Fibroblast of peridontal ligament (primary cell): ENCODE measurements at regions not wholly inside any gene's neighbourhood (a gene's known extent, or its start where the extent isn't known, plus 50 kb on each side); places are given as distances from the start of the nearest gene placed in this dataset.
"Not testable (repeated sequence)": the region's sequence is repeated elsewhere in the genome, so short reads cannot be mapped to it uniquely, and the experiment has no call there.

Experiments used
- DNase-seq: peaks from one replicate; pipeline ENCODE4 v3.0.0-alpha.2; 2010; ENCODE audit errors: extremely low read depth

DNA sequence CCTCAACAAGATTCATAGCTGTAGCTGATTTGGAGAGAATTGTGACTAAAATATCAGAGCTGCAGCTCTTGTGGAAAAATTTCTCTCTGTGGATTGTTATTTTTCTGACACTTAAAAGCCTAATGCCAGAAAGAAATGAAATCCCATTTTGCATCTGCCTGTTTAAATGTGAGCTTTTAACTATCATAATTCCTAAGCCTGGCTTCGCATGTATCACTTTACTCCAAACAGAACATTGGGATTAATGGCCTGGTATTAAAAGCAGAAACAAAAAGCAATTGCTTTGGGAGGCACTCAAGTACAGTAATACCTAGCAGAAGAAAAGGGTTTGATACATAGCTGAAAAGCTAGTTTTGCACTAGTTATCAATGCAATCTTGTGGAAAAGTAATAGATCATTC is 164.2 kb upstream of the FSHR start:
- no peak for DNase-seq

DNA sequence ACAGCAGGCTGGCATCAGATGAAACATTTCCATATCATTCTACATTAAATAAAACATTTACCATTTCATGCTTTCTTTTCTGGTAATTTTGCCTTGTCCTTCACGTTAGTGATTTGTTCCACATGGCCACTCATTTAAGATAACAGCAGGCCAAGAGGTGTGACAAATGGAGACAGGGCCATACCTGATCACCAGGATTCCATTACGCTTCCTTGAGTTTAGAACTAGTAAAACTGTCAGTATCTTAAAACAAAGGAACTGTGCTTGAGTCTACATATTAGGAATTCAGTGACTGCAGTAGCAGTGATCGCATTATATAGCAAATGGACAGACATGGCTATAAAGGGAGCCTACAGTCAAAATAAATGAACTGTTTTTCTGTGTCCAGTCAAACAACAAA is 155.1 kb upstream of the FSHR start:
- DNase-seq: no peak

DNA sequence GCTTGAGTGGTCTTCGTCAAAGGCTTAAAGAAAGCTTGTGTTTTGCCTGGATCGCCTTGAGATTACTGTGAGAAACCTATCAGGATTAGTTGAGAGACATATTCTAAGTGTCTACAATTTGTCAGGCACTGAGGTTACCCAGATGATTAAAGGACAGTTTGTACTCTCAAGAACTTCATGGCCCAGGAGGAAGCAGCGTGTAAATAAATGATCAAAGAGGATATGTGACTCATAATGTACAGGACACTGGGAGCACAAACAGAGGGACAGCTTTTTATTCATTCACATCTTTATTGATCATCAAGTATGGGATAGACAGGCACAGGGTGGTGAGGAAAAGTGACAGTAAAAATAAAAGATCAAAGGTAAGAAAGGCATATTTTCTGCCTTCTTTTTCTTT is 152.6 kb upstream of the FSHR start:
- DNase-seq: no peak

GRCh38 chr2:49298693-49299092 is 144.4 kb upstream of the FSHR start:
- not testable (repeated sequence) for DNase-seq

DNA sequence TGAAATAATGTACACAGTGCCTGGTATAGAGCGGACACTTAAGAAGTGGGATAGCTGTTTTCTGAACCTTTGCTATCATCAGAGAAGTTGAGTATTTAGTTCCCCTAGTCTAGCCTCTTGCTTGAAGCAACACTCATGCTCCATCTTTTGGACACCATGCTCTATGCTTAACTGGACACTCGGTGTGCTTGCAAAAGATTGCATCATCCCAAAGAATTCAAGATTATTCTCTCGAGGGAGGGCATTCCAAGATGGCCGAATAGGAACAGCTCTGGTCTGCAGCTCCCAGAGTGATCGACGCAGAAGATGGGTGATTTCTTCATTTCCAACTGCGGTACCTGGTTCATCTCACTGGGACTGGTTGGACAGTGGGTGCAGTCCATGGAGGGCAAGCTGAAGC is 143.9 kb upstream of the FSHR start:
- no peak for DNase-seq

GRCh38 chr2:49296107-49296867 is 142.0 kb upstream of the FSHR start:
- no peak for DNase-seq

DNA sequence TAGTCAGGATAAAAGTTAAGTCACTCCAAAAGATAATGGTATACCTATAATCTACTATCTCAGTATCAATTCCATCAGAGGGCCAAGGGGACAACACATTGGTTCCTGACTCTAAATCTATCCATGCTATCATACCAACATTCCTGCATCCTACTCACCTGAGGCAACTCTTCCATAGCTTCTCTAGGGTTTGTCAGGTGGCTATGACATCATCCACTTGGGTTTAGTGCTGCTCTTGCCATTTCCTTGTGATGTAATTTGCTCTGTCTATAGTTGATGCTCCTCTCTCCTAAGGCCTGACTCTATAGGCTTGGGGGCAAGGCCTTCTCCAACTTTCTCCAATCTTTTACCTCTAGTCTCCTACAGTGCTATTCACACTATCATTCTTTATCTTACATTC is 139.9 kb upstream of the FSHR start:
- DNase-seq: no peak

- no peak for DNase-seq
Observed at GRCh38 chr2:49291619-49292018, 137.3 kb upstream of the FSHR start.

- no peak for DNase-seq
Observed at GRCh38 chr2:49289711-49290110, 135.4 kb upstream of the FSHR start.

DNA sequence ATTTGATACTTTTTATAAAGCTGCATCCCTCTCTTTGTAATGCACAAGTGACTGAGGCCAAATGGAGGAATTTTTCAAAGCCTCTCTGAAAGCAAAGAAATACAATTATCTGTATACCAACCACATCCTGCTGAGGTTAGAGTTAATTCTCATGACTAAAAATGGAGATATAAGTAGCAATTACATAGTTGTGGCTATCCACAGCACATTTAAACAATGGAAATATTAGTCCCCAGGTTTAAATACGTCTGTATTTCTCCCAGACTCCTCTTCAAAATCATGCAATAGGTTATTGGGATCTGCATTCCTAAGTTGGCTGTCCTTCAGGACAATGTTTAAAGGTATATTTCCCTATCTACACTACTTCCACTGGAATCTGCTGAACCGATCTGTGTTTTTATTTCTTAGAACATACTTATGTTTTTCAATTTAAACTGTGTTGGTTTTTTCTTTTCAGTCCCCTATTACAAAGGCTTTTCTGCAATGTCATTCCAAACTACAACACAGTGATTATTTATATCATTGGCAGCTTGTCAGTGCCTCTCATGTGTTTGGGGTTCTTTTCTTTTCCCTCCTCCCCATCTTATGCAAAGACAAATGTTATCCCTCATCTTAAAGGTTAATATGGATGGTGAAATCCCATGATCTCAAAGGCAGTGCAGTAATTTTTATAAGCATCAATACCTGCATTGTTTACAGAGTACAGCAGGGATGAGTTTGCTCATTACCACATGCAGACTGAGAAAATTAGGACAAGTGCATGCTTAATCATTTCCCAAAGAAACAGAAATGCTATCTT is 134.8 kb upstream of the FSHR start:
- DNase-seq: no peak

DNA sequence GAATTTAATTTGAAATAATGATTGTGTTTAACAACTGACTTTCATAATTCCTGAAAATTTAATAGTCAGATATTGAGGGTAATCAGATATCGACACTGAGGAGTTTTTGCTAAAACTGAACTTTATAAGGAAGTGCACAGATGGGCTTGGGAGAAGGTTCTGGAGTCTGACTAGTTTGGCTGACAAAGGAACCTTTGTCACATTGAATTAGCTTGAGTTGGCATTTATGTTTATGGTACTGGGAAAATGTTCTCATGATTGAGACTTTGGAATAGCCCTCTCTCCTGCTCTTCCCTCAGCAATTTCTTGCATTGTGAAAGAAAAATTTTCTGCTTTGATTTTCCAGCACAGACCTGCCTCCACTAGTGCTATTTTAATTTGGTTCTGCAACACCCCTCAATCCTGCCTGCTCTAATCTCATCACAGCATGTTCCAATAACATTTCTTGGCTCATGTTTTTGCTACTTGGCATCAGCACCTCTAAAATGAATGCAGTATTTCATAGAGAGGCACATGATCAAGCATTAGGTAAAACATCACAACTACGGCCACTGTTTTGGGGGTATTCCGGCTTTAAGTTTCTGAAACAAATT is 133.9 kb upstream of the FSHR start:
- no peak for DNase-seq

DNA sequence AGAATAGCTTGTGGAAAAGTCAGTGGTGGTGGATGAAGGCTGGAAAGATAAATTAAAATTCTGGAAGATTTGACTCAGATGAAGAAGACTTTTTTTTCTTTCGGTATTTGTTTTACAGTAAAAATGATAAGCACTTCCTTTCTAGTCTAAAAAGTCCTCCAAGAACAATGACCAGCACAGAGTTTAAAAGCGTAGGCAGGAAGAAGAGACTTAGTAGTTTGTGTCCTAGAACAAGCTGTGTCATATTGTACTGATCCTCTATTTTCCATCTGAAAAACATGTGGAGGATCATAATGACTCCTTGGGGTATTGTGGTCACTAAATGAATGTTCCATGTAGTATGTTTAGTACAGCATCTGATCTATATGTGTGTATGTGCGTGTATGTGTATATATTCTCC is 132.4 kb upstream of the FSHR start:
- DNase-seq: no peak

GRCh38 chr2:49286045-49286444 is 131.7 kb upstream of the FSHR start:
- DNase-seq: no peak

DNA sequence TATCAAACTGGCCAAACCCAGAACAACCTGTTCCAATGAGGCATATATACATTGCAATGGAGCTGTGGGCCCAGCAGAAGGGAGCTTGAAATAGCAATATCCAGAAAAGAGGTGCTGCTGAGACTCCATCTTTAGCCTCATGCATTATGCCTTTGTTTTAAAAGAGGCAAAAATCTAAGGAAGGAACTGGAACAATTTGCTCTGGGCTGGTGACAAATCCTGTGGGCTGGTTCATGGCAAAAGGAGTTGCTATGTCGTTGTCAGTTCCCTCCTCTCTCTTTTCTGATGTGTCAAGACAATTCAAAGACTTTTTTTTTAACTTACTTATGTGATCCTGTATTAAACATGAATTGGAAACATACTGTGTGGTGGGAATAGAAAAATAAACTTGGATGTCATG is 124.2 kb upstream of the FSHR start:
- no peak for DNase-seq

DNA sequence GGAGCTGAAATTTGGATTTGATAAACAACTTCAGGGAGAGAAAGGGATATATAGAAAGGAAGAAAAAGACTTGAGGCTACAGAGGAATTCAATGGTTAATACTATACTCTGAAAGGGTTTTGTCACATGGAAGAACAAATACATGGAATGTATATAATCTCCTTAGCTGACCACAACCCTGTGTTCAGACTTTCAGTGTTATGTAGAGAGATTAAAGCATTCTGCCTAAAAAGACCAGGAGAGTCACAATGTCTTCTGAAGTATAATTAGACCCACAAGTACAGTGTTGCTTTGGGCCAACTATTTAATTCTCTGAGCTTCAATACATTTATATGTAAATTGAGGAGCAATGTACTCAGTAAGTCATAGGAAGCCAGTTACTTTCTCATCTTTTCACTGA is 123.8 kb upstream of the FSHR start:
- DNase-seq: no peak

DNA sequence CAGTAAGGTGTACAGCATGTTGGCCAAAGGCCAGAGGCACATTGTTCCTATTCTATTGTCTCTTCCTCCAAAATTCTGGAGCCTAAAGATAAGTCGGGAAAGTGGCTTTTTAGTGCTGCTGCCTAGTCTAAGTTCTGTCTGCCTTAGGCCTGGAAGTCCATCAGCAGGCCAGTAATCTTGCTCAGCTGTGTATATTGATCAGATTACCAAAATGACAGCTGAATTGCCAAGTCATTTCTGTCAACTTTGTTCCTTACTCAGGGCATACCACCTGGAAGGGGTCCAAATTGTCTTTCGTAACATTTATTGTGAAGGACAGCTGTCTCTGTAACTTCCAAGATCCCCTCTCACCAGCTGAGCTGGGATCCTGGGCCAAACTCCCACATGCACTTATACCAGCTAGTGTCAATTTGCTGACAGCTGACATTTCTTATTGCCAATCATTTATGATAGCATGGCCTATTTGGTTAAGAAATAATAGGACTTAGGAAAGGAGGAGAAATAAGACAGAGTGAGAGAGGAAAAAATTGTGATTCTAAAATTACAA is 116.8 kb upstream of the FSHR start:
- DNase-seq: no peak

DNA sequence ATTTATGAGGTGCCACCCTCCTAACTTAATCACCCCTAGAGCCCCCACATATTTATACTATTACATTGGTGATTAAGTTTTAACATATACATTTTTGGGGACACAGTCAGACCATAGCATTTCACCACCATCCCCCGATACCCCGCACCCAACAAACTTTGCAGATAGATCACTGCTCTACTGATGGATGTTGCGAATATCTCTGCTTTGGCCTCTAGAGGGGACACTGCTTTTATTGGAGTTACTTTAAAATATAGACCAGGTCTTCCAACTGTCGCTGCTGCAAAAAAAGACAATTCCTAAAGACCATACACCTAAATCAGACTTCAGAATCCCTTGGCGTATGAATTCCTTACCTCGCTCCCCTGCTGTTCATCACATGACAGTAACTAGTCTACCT is 115.8 kb upstream of the FSHR start:
- DNase-seq: no peak

GRCh38 chr2:49265471-49265870 is 111.2 kb upstream of the FSHR start:
- DNase-seq: no peak

DNA sequence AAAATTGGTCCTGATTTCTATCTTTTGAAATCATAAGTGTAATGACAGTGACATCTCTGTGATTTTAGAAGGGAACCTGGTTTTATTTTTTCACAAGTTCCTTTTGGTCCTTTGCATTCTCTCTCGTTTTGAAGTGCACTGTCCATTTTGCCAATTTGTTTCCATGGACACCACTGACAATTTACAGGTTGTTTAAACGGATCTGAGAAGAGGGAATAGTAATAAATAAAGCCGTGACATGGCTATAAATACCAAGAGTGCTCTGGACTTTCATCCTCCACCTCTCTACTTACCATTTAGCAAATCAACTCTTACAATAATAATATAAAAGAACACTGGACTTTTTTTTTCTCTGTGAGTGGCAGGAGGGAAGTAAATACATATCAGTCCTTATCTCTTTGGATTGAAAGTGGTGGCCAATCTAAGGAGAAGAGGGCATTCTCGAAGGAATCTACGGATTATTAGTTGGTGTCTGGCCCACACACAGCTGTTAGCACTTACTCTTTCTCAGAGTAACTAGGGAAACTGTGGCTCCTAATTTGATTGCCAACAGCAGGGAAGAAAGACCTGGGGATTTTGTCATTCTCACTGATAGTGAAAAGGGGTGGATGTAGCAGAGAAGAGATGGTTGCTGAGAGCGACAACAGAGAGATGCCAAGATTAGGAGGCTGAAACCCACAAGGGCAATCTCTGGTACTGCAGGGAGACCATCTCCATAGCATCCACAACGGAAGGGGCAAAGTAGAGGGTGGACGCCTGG is 108.7 kb upstream of the FSHR start:
- no peak for DNase-seq

DNA sequence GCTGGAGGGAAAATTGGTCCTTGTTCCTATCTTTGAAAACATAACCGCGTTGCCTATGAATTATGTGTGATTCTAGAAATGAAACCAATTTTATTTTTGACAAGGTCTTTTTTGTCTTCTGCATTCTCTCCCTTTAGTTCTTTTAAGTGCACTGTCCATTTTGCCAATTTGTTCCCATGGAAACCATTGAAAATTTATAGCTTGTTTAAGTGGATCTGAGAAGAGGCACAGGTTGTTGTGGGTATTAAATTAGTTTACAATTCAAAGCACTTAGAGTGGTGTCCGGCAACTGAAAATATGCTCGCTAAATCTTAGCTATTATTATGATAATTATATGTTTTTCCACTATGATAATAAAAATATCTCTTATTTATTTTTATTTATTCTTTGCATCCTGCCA is 107.5 kb upstream of the FSHR start:
- no peak for DNase-seq

DNA sequence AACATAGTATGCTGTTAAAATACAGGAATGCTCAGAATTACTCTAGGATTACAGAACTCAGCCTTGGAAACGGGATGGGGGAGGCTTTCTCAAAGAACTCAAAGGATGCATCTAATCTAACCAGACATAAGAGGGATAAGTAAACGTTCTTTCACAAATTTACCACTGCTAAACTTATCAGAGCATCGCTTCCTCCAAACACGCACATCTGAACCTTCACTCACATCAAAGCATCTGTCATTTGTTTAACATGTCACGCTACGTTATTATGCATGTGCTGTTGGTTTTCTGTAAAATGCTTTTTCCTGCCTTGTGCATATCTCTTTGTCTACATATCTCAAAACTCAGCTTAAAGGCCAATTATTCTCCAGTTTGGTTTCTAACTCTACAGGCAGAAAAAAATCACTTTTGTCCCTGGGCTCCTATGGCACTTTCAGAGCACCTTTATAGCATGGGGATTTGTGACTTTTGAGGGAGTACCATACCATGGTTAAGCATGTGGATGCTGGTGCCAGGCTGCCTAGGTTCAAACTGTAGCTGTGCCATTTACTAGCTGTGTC is 106.7 kb upstream of the FSHR start:
- DNase-seq: no peak

DNA sequence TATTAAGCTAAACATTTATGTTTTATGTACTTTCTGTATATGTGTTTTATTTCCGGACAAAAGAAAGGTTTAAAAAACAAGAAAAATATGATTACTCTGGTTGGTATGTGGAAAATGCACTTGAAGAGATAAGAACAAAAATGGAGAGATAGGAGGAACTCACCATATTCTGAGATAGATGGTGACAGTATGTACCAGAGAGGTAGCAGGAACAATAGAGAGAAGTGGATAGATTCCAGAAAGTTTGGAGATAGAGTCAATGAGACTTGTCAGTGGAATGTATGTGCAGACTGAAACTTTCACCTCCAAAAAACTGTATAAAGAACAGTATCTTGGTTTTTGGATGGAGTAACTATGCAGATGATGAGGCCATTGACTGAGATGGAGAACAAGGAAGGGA is 105.6 kb upstream of the FSHR start:
- no peak for DNase-seq
